ENCODE measurements at regions not wholly inside any gene's neighbourhood (a gene's known extent, or its start where the extent isn't known, plus 50 kb on each side); places are given as distances from the start of the nearest gene placed in this dataset.
"Not testable (repeated sequence)": the region's sequence is repeated elsewhere in the genome, so short reads cannot be mapped to it uniquely, and the experiment has no call there.

- no peaks in the 10 kb centered on the region for H3K9me2 ChIP-seq (ENCODE audit: insufficient read depth)
- no peak overlapping the region for H3K27ac ChIP-seq
- H2AFZ ChIP-seq = no peak overlapping the region
- no peaks in the 10 kb centered on the region for H3K9me3 ChIP-seq (ENCODE audit: low read depth)
- in situ Hi-C loops (cut with MboI) = no loop called here
- no peaks in the 10 kb centered on the region for H3K79me2 ChIP-seq (ENCODE audit: insufficient read depth)
- H3K4me1 ChIP-seq (ENCODE audit: insufficient read depth) = no peaks in the 10 kb centered on the region
- no peaks in the 10 kb centered on the region for H3K36me3 ChIP-seq (ENCODE audit: low read depth)
- H3K9ac ChIP-seq = no peak overlapping the region
- TF ChIP-seq EZH2phosphoT487 (IDR thresholded peaks at IDR 0.05; ENCODE audit: insufficient read depth, low read depth) (no peak), EZH2 (IDR thresholded peaks at IDR 0.05; ENCODE audit: insufficient read depth, poor library complexity, severe bottlenecking) (no peak)
- no peak overlapping the region for H3K4me2 ChIP-seq (ENCODE audit: unreplicated experiment)
- no peaks in the 10 kb centered on the region for H3K27me3 ChIP-seq (replicated peaks; ENCODE audit: insufficient read depth)
- WGBS, 2 experiments (ENCODE audit: low coverage in 1 of 2, low lambda C conversion rate in 2 of 2, missing lambda C conversion rate in 2 of 2) = 0% methylated on average over 1 of the region's 1 CpG
- H4K20me1 ChIP-seq (ENCODE audit: insufficient read depth) = no peaks in the 10 kb centered on the region
- H3K4me3 ChIP-seq = no peak overlapping the region
- H3F3A ChIP-seq (ENCODE audit: insufficient read depth) = no peaks in the 10 kb centered on the region
- DNase-seq = no peak
Observed at GRCh38 chr4:170698334-170698733, 608.6 kb upstream of the AADAT start.

- H3K36me3 ChIP-seq (ENCODE audit: low read depth) = no peaks in the 10 kb centered on the region
- no peaks in the 10 kb centered on the region for H3F3A ChIP-seq (ENCODE audit: insufficient read depth)
- no peak overlapping the region for H3K4me2 ChIP-seq (ENCODE audit: unreplicated experiment)
- no peak overlapping the region for H3K27ac ChIP-seq
- no peaks in the 10 kb centered on the region for H4K20me1 ChIP-seq (ENCODE audit: insufficient read depth)
- in situ Hi-C loops (cut with MboI) = no loop called here
- no peak for DNase-seq
- no peaks in the 10 kb centered on the region for H3K4me1 ChIP-seq (ENCODE audit: insufficient read depth)
- TF ChIP-seq EZH2 (IDR thresholded peaks at IDR 0.05; ENCODE audit: insufficient read depth, poor library complexity, severe bottlenecking) = no peak
- no peak for TF ChIP-seq EZH2phosphoT487 (IDR thresholded peaks at IDR 0.05; ENCODE audit: insufficient read depth, low read depth)
- H3K9me2 ChIP-seq (ENCODE audit: insufficient read depth) = no peaks in the 10 kb centered on the region
- no peak overlapping the region for H2AFZ ChIP-seq
- no peaks in the 10 kb centered on the region for H3K27me3 ChIP-seq (replicated peaks; ENCODE audit: insufficient read depth)
- WGBS, 2 experiments (ENCODE audit: low coverage in 1 of 2, low lambda C conversion rate in 2 of 2, missing lambda C conversion rate in 2 of 2) = 9 to 18% methylated on average over 2 of the region's 2 CpGs
- H3K79me2 ChIP-seq (ENCODE audit: insufficient read depth) = no peaks in the 10 kb centered on the region
- no peak overlapping the region for H3K9ac ChIP-seq
- H3K9me3 ChIP-seq (ENCODE audit: low read depth) = no peaks in the 10 kb centered on the region
- no peak overlapping the region for H3K4me3 ChIP-seq
Observed at GRCh38 chr4:170697845-170698244, 608.1 kb upstream of the AADAT start.

GRCh38 chr4:170697045-170697444 is 607.3 kb upstream of the AADAT start:
- no peak for TF ChIP-seq EZH2phosphoT487 (IDR thresholded peaks at IDR 0.05; ENCODE audit: insufficient read depth, low read depth)
- DNase-seq = no peak
- H3K36me3 ChIP-seq (ENCODE audit: low read depth) = no peaks in the 10 kb centered on the region
- H3K4me1 ChIP-seq (ENCODE audit: insufficient read depth) = no peaks in the 10 kb centered on the region
- H3K9ac ChIP-seq = no peak overlapping the region
- no peaks in the 10 kb centered on the region for H3K27me3 ChIP-seq (replicated peaks; ENCODE audit: insufficient read depth)
- H3K4me3 ChIP-seq = no peak overlapping the region
- in situ Hi-C loops (cut with MboI) = no loop called here
- H3K9me2 ChIP-seq (ENCODE audit: insufficient read depth) = no peaks in the 10 kb centered on the region
- H3K27ac ChIP-seq = no peak overlapping the region
- H2AFZ ChIP-seq = no peak overlapping the region
- no peak overlapping the region for H3K4me2 ChIP-seq (ENCODE audit: unreplicated experiment)
- no peaks in the 10 kb centered on the region for H3F3A ChIP-seq (ENCODE audit: insufficient read depth)
- no peaks in the 10 kb centered on the region for H3K79me2 ChIP-seq (ENCODE audit: insufficient read depth)
- H4K20me1 ChIP-seq (ENCODE audit: insufficient read depth) = no peaks in the 10 kb centered on the region
- H3K9me3 ChIP-seq (ENCODE audit: low read depth) = no peaks in the 10 kb centered on the region

- Histone ChIP-seq H3K9me2 (ENCODE audit: insufficient read depth) (no peaks in the 10 kb centered on the region), H4K20me1 (ENCODE audit: insufficient read depth) (no peaks in the 10 kb centered on the region), H3K27me3 (replicated peaks; ENCODE audit: insufficient read depth) (no peaks in the 10 kb centered on the region), H3K27ac (no peak overlapping the region), H3K9me3 (ENCODE audit: low read depth) (no peaks in the 10 kb centered on the region), H3K36me3 (ENCODE audit: low read depth) (no peaks in the 10 kb centered on the region), H3K4me1 (ENCODE audit: insufficient read depth) (no peaks in the 10 kb centered on the region), H3F3A (ENCODE audit: insufficient read depth) (no peaks in the 10 kb centered on the region), H3K4me3 (no peak overlapping the region), H2AFZ (no peak overlapping the region), H3K9ac (no peak overlapping the region), H3K4me2 (ENCODE audit: unreplicated experiment) (no peak overlapping the region), H3K79me2 (ENCODE audit: insufficient read depth) (no peaks in the 10 kb centered on the region)
- in situ Hi-C loops (cut with MboI) = no loop called here
- TF ChIP-seq EZH2 (IDR thresholded peaks at IDR 0.05; ENCODE audit: insufficient read depth, poor library complexity, severe bottlenecking) (no peak), EZH2phosphoT487 (IDR thresholded peaks at IDR 0.05; ENCODE audit: insufficient read depth, low read depth) (no peak)
- DNase-seq = no peak
Observed at GRCh38 chr4:170691168-170691567, 601.4 kb upstream of the AADAT start.

- Histone ChIP-seq H3K36me3 (ENCODE audit: low read depth) (no peaks in the 10 kb centered on the region), H3K9me3 (ENCODE audit: low read depth) (no peaks in the 10 kb centered on the region), H3K27me3 (replicated peaks; ENCODE audit: insufficient read depth) (no peaks in the 10 kb centered on the region), H4K20me1 (ENCODE audit: insufficient read depth) (no peaks in the 10 kb centered on the region), H3K27ac (no peak overlapping the region), H3K9me2 (ENCODE audit: insufficient read depth) (no peaks in the 10 kb centered on the region), H3K9ac (no peak overlapping the region), H3K4me3 (no peak overlapping the region), H3K4me1 (ENCODE audit: insufficient read depth) (no peaks in the 10 kb centered on the region), H2AFZ (no peak overlapping the region), H3F3A (ENCODE audit: insufficient read depth) (no peaks in the 10 kb centered on the region), H3K4me2 (ENCODE audit: unreplicated experiment) (no peak overlapping the region), H3K79me2 (ENCODE audit: insufficient read depth) (no peaks in the 10 kb centered on the region)
- DNase-seq = no peak
- TF ChIP-seq EZH2phosphoT487 (IDR thresholded peaks at IDR 0.05; ENCODE audit: insufficient read depth, low read depth) (no peak), EZH2 (IDR thresholded peaks at IDR 0.05; ENCODE audit: insufficient read depth, poor library complexity, severe bottlenecking) (no peak)
- in situ Hi-C loops (cut with MboI) = no loop called here
- WGBS, 2 experiments (ENCODE audit: low coverage in 1 of 2, low lambda C conversion rate in 2 of 2, missing lambda C conversion rate in 2 of 2) = 36 to 37% methylated on average over 6 of the region's 6 CpGs
Observed at GRCh38 chr4:170687751-170688150, 598.0 kb upstream of the AADAT start.

- DNase-seq; H3K9me2 ChIP-seq (ENCODE audit: insufficient read depth); in situ Hi-C loops (cut with MboI); H3K9ac ChIP-seq; H3K9me3 ChIP-seq (ENCODE audit: low read depth); H4K20me1 ChIP-seq (ENCODE audit: insufficient read depth); H3K4me2 ChIP-seq (ENCODE audit: unreplicated experiment); H3K79me2 ChIP-seq (ENCODE audit: insufficient read depth); H3K4me1 ChIP-seq (ENCODE audit: insufficient read depth); H3K36me3 ChIP-seq (ENCODE audit: low read depth); H3K27me3 ChIP-seq (replicated peaks; ENCODE audit: insufficient read depth); H3F3A ChIP-seq (ENCODE audit: insufficient read depth); H3K4me3 ChIP-seq; H2AFZ ChIP-seq; H3K27ac ChIP-seq: not testable (repeated sequence)
- WGBS, 2 experiments (ENCODE audit: low coverage in 1 of 2, low lambda C conversion rate in 2 of 2, missing lambda C conversion rate in 2 of 2) = 34 to 42% methylated on average over 4 of the region's 4 CpGs
Observed at GRCh38 chr4:170685701-170686100, 595.9 kb upstream of the AADAT start.

Measured in GM23248 (cell line).